Endometrium (tissue), 2 donors: ENCODE measurements at regions not wholly inside any gene's neighbourhood (a gene's known extent, or its start where the extent isn't known, plus 50 kb on each side); places are given as distances from the start of the nearest gene placed in this dataset.
"Not testable (repeated sequence)": the region's sequence is repeated elsewhere in the genome, so short reads cannot be mapped to it uniquely, and the experiment has no call there.

ENCODE experiments used
- FAIRE-seq: peaks from 2 replicates; lab custom pipeline; 2012; peaks lifted over from hg19 to GRCh38; lab: Jason Lieb, UNC
- donor health status: control.
- donor health status: control.

GRCh38 chr12:71385155-71385554 is 54.4 kb upstream of the LGR5 start:
- FAIRE-seq, result no peak

- FAIRE-seq, result not testable (repeated sequence)
Measured at GRCh38 chr12:71376711-71377355, 62.8 kb upstream of the LGR5 start.

GRCh38 chr12:71371122-71371521 is 68.5 kb upstream of the LGR5 start:
- no peak for FAIRE-seq

GRCh38 chr12:71360013-71360412 is 79.6 kb upstream of the LGR5 start:
- no peak for FAIRE-seq

- FAIRE-seq, result no peak
Measured at GRCh38 chr12:71356569-71356968, 83.0 kb upstream of the LGR5 start.

GRCh38 chr12:71354871-71355270 is 84.7 kb upstream of the LGR5 start:
- FAIRE-seq, result no peak

- FAIRE-seq, result no peak
Measured at GRCh38 chr12:71353607-71354006, 86.0 kb upstream of the LGR5 start.

- no peak for FAIRE-seq
Measured at GRCh38 chr12:71349950-71350349, 89.6 kb upstream of the LGR5 start.

- FAIRE-seq, result no peak
Measured at GRCh38 chr12:71338933-71339332, 100.7 kb upstream of the LGR5 start.

GRCh38 chr12:71335963-71336257 is 103.7 kb upstream of the LGR5 start:
- FAIRE-seq, result no peak

GRCh38 chr12:71335151-71335962 is 104.2 kb upstream of the LGR5 start:
- no peak for FAIRE-seq

- FAIRE-seq, result no peak
Measured at GRCh38 chr12:71333418-71333817, 106.2 kb upstream of the LGR5 start.

GRCh38 chr12:71329956-71330355 is 109.6 kb upstream of the LGR5 start:
- FAIRE-seq, result no peak

- no peak for FAIRE-seq
Measured at GRCh38 chr12:71321531-71321930, 118.1 kb upstream of the LGR5 start.

GRCh38 chr12:71321130-71321529 is 118.5 kb upstream of the LGR5 start:
- FAIRE-seq, result no peak

- FAIRE-seq, result no peak
Measured at GRCh38 chr12:71315328-71315985, 124.1 kb upstream of the LGR5 start.

- no peak for FAIRE-seq
Measured at GRCh38 chr12:71312768-71313403, 126.7 kb upstream of the LGR5 start.

- not testable (repeated sequence) for FAIRE-seq
Measured at GRCh38 chr12:71311611-71312010, 128.0 kb upstream of the LGR5 start.

- no peak for FAIRE-seq
Measured at GRCh38 chr12:71306808-71307207, 132.8 kb upstream of the LGR5 start.

- no peak for FAIRE-seq
Measured at GRCh38 chr12:71304306-71304705, 135.3 kb upstream of the LGR5 start.

- no peak for FAIRE-seq
Measured at GRCh38 chr12:71303199-71303598, 136.4 kb upstream of the LGR5 start.

GRCh38 chr12:71300772-71301675 is 138.6 kb upstream of the LGR5 start:
- no peak for FAIRE-seq
